Parathyroid adenoma (tissue), 2 donors: ENCODE measurements at regions not wholly inside any gene's neighbourhood (a gene's known extent, or its start where the extent isn't known, plus 50 kb on each side); places are given as distances from the start of the nearest gene placed in this dataset.
A peak's percentile ranks its signal among the peaks of the same experiment; 100 is the strongest.

Experiments used
- H2AFZ ChIP-seq: fragments of 300-600 bp; sonication (generic); one replicate; pipeline ENCODE4 v1.7.0; 2017; ENCODE audit warnings: antibody characterized with exemption, mild to moderate bottlenecking
- H3K27ac ChIP-seq: fragments of 300-600 bp; sonication (generic); one replicate; pipeline ENCODE4 v1.7.0; 2017
- H3K27me3 ChIP-seq: fragments of 300-600 bp; sonication (generic); one replicate; pipeline ENCODE4 v1.7.0; 2017; ENCODE audit warnings: low read length; ENCODE audit not compliant: control insufficient read depth, insufficient read depth
- H3K36me3 ChIP-seq: fragments of 300-600 bp; sonication (generic); one replicate; pipeline ENCODE4 v1.7.0; 2017; ENCODE audit warnings: low read length; ENCODE audit not compliant: control insufficient read depth, insufficient read depth
- H3K4me1 ChIP-seq: fragments of 300-600 bp; sonication (generic); one replicate; pipeline ENCODE4 v1.7.0; 2017; ENCODE audit warnings: control low read depth
- H3K4me2 ChIP-seq: fragments of 300-600 bp; sonication (generic); one replicate; pipeline ENCODE4 v1.7.0; 2017; ENCODE audit warnings: low read length
- H3K4me3 ChIP-seq: fragments of 300-600 bp; sonication (generic); one replicate; pipeline ENCODE4 v1.7.0; 2017; ENCODE audit warnings: low read depth, low read length
- H3K79me2 ChIP-seq: fragments of 300-600 bp; sonication (generic); one replicate; pipeline ENCODE4 v1.7.0; 2017; ENCODE audit warnings: control low read depth
- H3K9ac ChIP-seq: fragments of 300-600 bp; sonication (generic); one replicate; pipeline ENCODE4 v1.7.0; 2017; ENCODE audit warnings: mild to moderate bottlenecking
- H3K9me3 ChIP-seq: fragments of 300-600 bp; sonication (generic); one replicate; pipeline ENCODE4 v1.7.0; 2017; ENCODE audit warnings: low read length; ENCODE audit not compliant: control insufficient read depth
- TF ChIP-seq, protein P1 (sequence below): fragments of 300-600 bp; sonication (generic); IDR thresholded peaks from one replicate; pipeline ENCODE4 v1.7.0; 2017; ENCODE audit warnings: antibody characterized with exemption, mild to moderate bottlenecking
- donor health status: primary hyperparathyroidism.

DNA sequence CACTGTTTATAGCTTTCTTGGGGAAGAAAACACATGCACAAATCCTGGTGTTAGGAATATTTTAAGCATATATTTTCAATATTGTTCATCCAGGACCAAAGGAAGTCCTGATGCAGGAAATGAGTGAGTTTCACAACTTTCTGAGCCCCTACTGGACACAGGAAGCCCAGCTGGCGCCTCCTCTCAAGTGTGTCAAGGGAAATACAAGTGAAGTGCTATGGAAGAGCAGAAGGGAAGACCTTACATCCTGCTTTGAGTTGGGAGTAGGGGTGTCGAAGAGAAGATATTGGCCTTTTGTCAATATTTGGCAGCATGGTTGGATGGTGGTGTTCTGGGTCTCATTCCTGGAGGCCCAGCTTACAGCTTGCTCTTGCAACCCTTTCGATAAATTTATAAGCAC is 66.1 kb upstream of the ZDHHC17 start:
- Histone ChIP-seq H3K79me2 (no peaks in the 10 kb centered on the region), H2AFZ (no peak overlapping the region), H3K36me3 (no peaks in the 10 kb centered on the region), H3K4me2 (no peak overlapping the region), H3K27ac (no peak overlapping the region), H3K4me1 (no peaks in the 10 kb centered on the region), H3K9ac (no peak overlapping the region), H3K9me3 (no peaks in the 10 kb centered on the region), H3K27me3 (no peaks in the 10 kb centered on the region), H3K4me3 (no peak overlapping the region)
- TF ChIP-seq, protein P1, sequence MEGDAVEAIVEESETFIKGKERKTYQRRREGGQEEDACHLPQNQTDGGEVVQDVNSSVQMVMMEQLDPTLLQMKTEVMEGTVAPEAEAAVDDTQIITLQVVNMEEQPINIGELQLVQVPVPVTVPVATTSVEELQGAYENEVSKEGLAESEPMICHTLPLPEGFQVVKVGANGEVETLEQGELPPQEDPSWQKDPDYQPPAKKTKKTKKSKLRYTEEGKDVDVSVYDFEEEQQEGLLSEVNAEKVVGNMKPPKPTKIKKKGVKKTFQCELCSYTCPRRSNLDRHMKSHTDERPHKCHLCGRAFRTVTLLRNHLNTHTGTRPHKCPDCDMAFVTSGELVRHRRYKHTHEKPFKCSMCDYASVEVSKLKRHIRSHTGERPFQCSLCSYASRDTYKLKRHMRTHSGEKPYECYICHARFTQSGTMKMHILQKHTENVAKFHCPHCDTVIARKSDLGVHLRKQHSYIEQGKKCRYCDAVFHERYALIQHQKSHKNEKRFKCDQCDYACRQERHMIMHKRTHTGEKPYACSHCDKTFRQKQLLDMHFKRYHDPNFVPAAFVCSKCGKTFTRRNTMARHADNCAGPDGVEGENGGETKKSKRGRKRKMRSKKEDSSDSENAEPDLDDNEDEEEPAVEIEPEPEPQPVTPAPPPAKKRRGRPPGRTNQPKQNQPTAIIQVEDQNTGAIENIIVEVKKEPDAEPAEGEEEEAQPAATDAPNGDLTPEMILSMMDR, result no peak

DNA sequence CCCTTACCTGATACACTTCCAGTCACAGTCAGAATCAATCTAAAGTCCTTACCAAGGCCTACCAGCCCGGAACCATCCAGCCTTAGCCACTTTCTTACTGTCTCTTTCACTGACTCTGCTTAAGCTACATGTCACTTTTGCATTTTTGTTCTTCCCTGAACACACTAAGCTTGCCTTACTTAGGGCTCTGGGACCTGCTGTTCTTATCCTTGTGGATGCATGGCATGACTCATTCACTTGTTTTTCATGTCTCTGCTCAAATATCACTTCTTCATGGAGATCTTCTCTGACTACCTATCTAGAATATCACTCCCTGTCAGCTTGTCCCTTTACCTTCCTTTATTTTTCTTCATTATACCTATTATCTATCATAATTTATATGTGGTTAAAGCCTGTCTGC is 65.6 kb upstream of the ZDHHC17 start:
- Histone ChIP-seq H3K79me2 (no peaks in the 10 kb centered on the region), H3K4me1 (no peaks in the 10 kb centered on the region), H3K9me3 (no peaks in the 10 kb centered on the region), H2AFZ (no peak overlapping the region), H3K9ac (no peak overlapping the region), H3K4me3 (no peak overlapping the region), H3K27me3 (no peaks in the 10 kb centered on the region), H3K27ac (no peak overlapping the region), H3K36me3 (no peaks in the 10 kb centered on the region), H3K4me2 (no peak overlapping the region)
- TF ChIP-seq, protein P1, result no peak

DNA sequence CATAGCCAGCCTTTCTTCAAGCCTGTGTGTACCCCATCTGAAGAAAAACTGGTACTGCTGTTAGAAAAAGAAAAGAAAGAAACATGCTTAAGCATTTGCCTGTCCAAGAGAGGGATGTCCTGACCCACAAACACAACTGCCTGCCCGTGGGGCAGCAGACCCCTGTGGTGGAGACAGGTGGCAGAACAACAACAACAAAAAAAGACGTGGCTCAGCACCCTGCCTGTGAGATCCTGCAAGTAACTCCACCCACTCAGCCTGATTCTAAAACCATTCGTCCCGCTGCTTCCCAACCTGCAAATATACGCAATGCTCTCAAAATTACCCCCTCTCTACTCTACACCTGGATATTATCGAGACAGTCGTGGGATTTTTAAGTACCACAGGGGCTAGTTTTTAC is 64.9 kb upstream of the ZDHHC17 start:
- Histone ChIP-seq H3K27ac (no peak overlapping the region), H3K36me3 (no peaks in the 10 kb centered on the region), H3K4me2 (peak overlapping the region; percentile 19), H2AFZ (no peak overlapping the region), H3K79me2 (no peaks in the 10 kb centered on the region), H3K9ac (no peak overlapping the region), H3K4me1 (no peaks in the 10 kb centered on the region), H3K4me3 (no peak overlapping the region), H3K27me3 (no peaks in the 10 kb centered on the region), H3K9me3 (no peaks in the 10 kb centered on the region)
- TF ChIP-seq, protein P1, result no peak

DNA sequence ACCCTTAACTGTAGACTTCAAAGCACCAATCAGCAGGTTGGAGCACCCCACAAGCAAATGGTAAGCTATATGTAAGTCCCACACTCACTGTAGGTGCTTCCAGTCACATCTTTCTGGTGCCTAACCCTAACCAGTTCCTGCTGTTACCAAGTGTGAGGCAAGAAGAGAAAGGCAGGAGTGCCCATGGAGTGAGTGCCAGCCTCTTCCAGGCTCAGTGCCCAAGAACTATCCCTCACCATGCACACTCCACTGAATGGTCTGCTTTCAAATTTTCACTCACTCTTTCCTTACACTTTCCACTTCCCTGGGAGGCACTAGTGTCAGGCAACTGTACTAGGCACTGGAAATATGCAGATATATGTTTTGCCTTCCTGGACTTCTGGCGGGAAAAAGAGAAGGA is 62.2 kb upstream of the ZDHHC17 start:
- Histone ChIP-seq H3K27me3 (no peaks in the 10 kb centered on the region), H3K9me3 (no peaks in the 10 kb centered on the region), H3K79me2 (no peaks in the 10 kb centered on the region), H3K27ac (no peak overlapping the region), H3K9ac (no peak overlapping the region), H2AFZ (no peak overlapping the region), H3K4me3 (no peak overlapping the region), H3K4me2 (no peak overlapping the region), H3K36me3 (no peaks in the 10 kb centered on the region), H3K4me1 (no peaks in the 10 kb centered on the region)
- TF ChIP-seq, protein P1, result no peak

DNA sequence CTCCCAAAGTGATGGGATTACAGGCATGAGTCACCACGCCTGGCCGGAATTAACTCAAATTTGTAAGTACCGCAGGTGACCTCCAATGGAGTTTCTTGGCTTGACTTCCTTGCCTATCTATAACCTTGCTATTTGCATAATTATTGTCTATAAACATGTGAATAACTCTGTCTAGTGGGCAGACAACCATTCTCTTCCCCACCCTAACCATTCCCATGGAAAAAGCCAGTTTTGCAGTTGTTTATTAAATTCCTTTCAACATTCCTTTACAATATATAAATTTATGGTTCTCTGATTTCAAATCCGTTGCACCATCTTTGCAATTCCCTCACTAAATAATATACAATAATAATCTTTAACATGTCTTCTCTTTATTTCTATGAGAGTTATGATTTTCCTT is 61.0 kb upstream of the ZDHHC17 start:
- TF ChIP-seq, protein P1, result no peak
- H3K36me3 ChIP-seq, result no peaks in the 10 kb centered on the region
- H3K79me2 ChIP-seq, result no peaks in the 10 kb centered on the region
- H2AFZ ChIP-seq, result no peak overlapping the region
- H3K27ac ChIP-seq, result no peak overlapping the region
- H3K9ac ChIP-seq, result no peak overlapping the region
- no peaks in the 10 kb centered on the region for H3K27me3 ChIP-seq
- no peak overlapping the region for H3K4me2 ChIP-seq
- no peaks in the 10 kb centered on the region for H3K9me3 ChIP-seq
- H3K4me3 ChIP-seq, result no peak overlapping the region
- H3K4me1 ChIP-seq, result no peaks in the 10 kb centered on the region
